GM23338 (cell line): ENCODE measurements at regions not wholly inside any gene's neighbourhood (a gene's known extent, or its start where the extent isn't known, plus 50 kb on each side); places are given as distances from the start of the nearest gene placed in this dataset.

Experiments used
- EZH2 ChIP-seq: fragments of 200-600 bp; sonication (generic); IDR thresholded peaks from one replicate; pipeline ENCODE4 v1.8.0; 2017; ENCODE audit warnings: antibody characterized with exemption, mild to moderate bottlenecking, low read depth; ENCODE audit not compliant: unreplicated experiment
- EZH2phosphoT487 ChIP-seq: fragments of 200-600 bp; sonication (generic); IDR thresholded peaks from one replicate; pipeline ENCODE4 v1.8.1; 2018; ENCODE audit warnings: antibody characterized with exemption; ENCODE audit not compliant: unreplicated experiment
- JUNB ChIP-seq: IDR thresholded peaks from one replicate; pipeline ENCODE4 v1.6.1; 2016; ENCODE audit warnings: antibody characterized with exemption; ENCODE audit not compliant: unreplicated experiment
- POLR2AphosphoS5 ChIP-seq: IDR thresholded peaks from 2 replicates; pipeline ENCODE4 v1.6.1; 2016; ENCODE audit warnings: antibody characterized with exemption, low read depth
- STAT1 ChIP-seq: IDR thresholded peaks from one replicate; pipeline ENCODE4 v1.6.1; 2016; ENCODE audit warnings: antibody characterized with exemption; ENCODE audit not compliant: unreplicated experiment
- TF ChIP-seq, protein P1 (sequence below), 2 experiments: fragments of 200-600 bp in 1 of 2; sonication (generic) in 1 of 2; conservative IDR thresholded peaks; 2 replicates each; pipeline versions ENCODE4 v1.5.1 to v1.6.1; 2016 to 2017; ENCODE audit warnings: antibody characterized with exemption in 2 of 2, low read depth in 2 of 2, mild to moderate bottlenecking in 2 of 2, moderate library complexity in 1 of 2
- TF ChIP-seq, protein P2 (sequence below): IDR thresholded peaks from 2 replicates; pipeline ENCODE4 v1.6.1; 2016; ENCODE audit warnings: antibody characterized with exemption
- TF ChIP-seq, protein P3 (sequence below): IDR thresholded peaks from one replicate; pipeline ENCODE4 v1.6.1; 2018; ENCODE audit warnings: antibody characterized with exemption; ENCODE audit not compliant: unreplicated experiment

DNA sequence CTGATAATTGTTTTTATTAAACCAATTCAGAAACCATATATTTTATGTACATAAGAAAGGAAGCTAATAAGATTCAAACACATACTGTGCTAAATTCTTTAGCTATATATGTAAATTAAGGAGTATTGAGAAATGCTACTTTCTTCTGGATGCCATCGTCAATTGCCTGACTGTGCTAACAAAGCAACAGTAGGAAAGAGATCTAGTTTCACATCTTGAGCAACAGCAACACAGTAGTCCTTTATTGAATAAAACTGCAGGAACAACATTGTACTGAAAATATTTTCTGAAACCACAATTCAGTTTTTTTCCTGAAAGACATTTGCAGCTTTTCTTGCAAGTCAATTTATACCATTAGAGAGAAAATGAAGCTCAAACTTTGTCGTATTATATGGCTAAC lies 1404.9 kb upstream of the SLC39A10 start:
- TF ChIP-seq, protein P1, sequence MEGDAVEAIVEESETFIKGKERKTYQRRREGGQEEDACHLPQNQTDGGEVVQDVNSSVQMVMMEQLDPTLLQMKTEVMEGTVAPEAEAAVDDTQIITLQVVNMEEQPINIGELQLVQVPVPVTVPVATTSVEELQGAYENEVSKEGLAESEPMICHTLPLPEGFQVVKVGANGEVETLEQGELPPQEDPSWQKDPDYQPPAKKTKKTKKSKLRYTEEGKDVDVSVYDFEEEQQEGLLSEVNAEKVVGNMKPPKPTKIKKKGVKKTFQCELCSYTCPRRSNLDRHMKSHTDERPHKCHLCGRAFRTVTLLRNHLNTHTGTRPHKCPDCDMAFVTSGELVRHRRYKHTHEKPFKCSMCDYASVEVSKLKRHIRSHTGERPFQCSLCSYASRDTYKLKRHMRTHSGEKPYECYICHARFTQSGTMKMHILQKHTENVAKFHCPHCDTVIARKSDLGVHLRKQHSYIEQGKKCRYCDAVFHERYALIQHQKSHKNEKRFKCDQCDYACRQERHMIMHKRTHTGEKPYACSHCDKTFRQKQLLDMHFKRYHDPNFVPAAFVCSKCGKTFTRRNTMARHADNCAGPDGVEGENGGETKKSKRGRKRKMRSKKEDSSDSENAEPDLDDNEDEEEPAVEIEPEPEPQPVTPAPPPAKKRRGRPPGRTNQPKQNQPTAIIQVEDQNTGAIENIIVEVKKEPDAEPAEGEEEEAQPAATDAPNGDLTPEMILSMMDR (conservative IDR thresholded peaks at IDR 0.05; ENCODE audit: low read depth in 2 of 2), result no peak
- TF ChIP-seq POLR2AphosphoS5, result no peak
- TF ChIP-seq JUNB, result no peak
- no peak for TF ChIP-seq EZH2
- no peak for TF ChIP-seq STAT1
- TF ChIP-seq EZH2phosphoT487, result no peak
- TF ChIP-seq, protein P2, sequence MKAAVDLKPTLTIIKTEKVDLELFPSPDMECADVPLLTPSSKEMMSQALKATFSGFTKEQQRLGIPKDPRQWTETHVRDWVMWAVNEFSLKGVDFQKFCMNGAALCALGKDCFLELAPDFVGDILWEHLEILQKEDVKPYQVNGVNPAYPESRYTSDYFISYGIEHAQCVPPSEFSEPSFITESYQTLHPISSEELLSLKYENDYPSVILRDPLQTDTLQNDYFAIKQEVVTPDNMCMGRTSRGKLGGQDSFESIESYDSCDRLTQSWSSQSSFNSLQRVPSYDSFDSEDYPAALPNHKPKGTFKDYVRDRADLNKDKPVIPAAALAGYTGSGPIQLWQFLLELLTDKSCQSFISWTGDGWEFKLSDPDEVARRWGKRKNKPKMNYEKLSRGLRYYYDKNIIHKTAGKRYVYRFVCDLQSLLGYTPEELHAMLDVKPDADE, result no peak
- TF ChIP-seq, protein P3, sequence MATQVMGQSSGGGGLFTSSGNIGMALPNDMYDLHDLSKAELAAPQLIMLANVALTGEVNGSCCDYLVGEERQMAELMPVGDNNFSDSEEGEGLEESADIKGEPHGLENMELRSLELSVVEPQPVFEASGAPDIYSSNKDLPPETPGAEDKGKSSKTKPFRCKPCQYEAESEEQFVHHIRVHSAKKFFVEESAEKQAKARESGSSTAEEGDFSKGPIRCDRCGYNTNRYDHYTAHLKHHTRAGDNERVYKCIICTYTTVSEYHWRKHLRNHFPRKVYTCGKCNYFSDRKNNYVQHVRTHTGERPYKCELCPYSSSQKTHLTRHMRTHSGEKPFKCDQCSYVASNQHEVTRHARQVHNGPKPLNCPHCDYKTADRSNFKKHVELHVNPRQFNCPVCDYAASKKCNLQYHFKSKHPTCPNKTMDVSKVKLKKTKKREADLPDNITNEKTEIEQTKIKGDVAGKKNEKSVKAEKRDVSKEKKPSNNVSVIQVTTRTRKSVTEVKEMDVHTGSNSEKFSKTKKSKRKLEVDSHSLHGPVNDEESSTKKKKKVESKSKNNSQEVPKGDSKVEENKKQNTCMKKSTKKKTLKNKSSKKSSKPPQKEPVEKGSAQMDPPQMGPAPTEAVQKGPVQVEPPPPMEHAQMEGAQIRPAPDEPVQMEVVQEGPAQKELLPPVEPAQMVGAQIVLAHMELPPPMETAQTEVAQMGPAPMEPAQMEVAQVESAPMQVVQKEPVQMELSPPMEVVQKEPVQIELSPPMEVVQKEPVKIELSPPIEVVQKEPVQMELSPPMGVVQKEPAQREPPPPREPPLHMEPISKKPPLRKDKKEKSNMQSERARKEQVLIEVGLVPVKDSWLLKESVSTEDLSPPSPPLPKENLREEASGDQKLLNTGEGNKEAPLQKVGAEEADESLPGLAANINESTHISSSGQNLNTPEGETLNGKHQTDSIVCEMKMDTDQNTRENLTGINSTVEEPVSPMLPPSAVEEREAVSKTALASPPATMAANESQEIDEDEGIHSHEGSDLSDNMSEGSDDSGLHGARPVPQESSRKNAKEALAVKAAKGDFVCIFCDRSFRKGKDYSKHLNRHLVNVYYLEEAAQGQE, result no peak
